B cell (primary cell): ENCODE measurements at regions not wholly inside any gene's neighbourhood (a gene's known extent, or its start where the extent isn't known, plus 50 kb on each side); places are given as distances from the start of the nearest gene placed in this dataset.

Experiments used
- ATAC-seq: fragments of 200-7000 bp; cut with Tn5 transposase; one replicate; pipeline ENCODE4 v1.10.0; 2021; ENCODE audit warnings: low read depth, mild to moderate bottlenecking, moderate number of reproducible peaks, moderate library complexity
- CTCF ChIA-PET: fragments of 350-600 bp; sonication (Branson Sonifier 250); formaldehyde crosslinking; loops from one replicate; lab custom pipeline; 2021; ENCODE audit warnings: antibody characterized with exemption, inconsistent platforms; lab: Charles Lee
- POLR2A ChIA-PET: fragments of 350-600 bp; sonication (Branson Sonifier 250); formaldehyde crosslinking; loops from one replicate; lab custom pipeline; 2021; ENCODE audit warnings: antibody characterized with exemption; lab: Charles Lee
- DNase-seq: peaks from one replicate; pipeline ENCODE4 v3.0.0; 2013
- H2AFZ ChIP-seq: 2 replicates; pipeline ENCODE4 v1.6.1; 2012; ENCODE audit warnings: mild to moderate bottlenecking, low read depth, low read length; ENCODE audit not compliant: insufficient read depth, poor library complexity, severe bottlenecking
- H3K27ac ChIP-seq, 2 donors: 1 replicate in 1 of 2; 2 replicates in 1 of 2; pipeline ENCODE4 v1.5.1; 2012 to 2013; ENCODE audit warnings: low read length in 2 of 2, mild to moderate bottlenecking in 2 of 2, moderate library complexity in 1 of 2
- H3K27me3 ChIP-seq, 4 experiments: fragments of 200-600 bp in 1 of 4; sonication (generic) in 1 of 4; replicated peaks in 1 of 4; 1 replicate in 2 of 4; 2 replicates in 2 of 4; pipeline versions ENCODE4 v1.6.1 to v1.7.0; 2013 to 2016; ENCODE audit warnings: low read length in 3 of 4, mild to moderate bottlenecking in 2 of 4, mixed read lengths in 1 of 4, moderate library complexity in 1 of 4; ENCODE audit not compliant: insufficient read depth in 4 of 4, control insufficient read depth in 3 of 4; ENCODE audit errors: control extremely low read depth in 1 of 4
- H3K36me3 ChIP-seq, 2 experiments: replicated peaks in 1 of 2; 1 replicate in 1 of 2; 2 replicates in 1 of 2; pipeline versions ENCODE4 v1.6.1 to v1.7.1; 2013; ENCODE audit warnings: low read length in 1 of 2; ENCODE audit not compliant: insufficient read depth in 2 of 2, control insufficient read depth in 1 of 2; ENCODE audit errors: control extremely low read depth in 1 of 2, extremely low read depth in 1 of 2
- H3K4me1 ChIP-seq, 2 donors: fragments of 200-600 bp in 1 of 2; sonication (generic) in 1 of 2; 1 replicate in 1 of 2; 2 replicates in 1 of 2; pipeline versions ENCODE4 v1.5.1 to v1.6.1; 2013 to 2017; ENCODE audit warnings: low read length in 2 of 2; ENCODE audit not compliant: control insufficient read depth in 2 of 2, insufficient read depth in 2 of 2
- H3K4me2 ChIP-seq: replicated peaks from 2 replicates; pipeline ENCODE3; 2012; ENCODE audit warnings: mild to moderate bottlenecking, low read depth, low read length; ENCODE audit not compliant: poor library complexity, severe bottlenecking
- H3K4me3 ChIP-seq, 5 experiments: fragments of 200-600 bp in 1 of 5; sonication (generic) in 1 of 5; 1 replicate in 3 of 5; 2 replicates in 2 of 5; pipeline versions ENCODE4 v1.5.1 to v1.7.0; 2011 to 2016; ENCODE audit warnings: low read length in 4 of 5, mild to moderate bottlenecking in 4 of 5, low read depth in 2 of 5, control low read depth in 1 of 5, moderate library complexity in 1 of 5; ENCODE audit not compliant: insufficient read depth in 1 of 5; ENCODE audit errors: control extremely low read depth in 1 of 5, extremely low read depth in 1 of 5
- H3K79me2 ChIP-seq: fragments of 200-600 bp; sonication (generic); one replicate; pipeline ENCODE4 v1.6.0; 2016; ENCODE audit warnings: low read length; ENCODE audit not compliant: control insufficient read depth, insufficient read depth
- H3K9ac ChIP-seq: fragments of 200-600 bp; sonication (generic); 2 replicates; pipeline ENCODE4 v1.6.1; 2017; ENCODE audit warnings: mild to moderate bottlenecking, low read length, moderate library complexity
- H3K9me3 ChIP-seq, 3 donors: one replicate each; pipeline versions ENCODE4 v1.6.1 to v1.7.1; 2013; ENCODE audit warnings: low read length in 2 of 3; ENCODE audit not compliant: control insufficient read depth in 2 of 3, insufficient read depth in 1 of 3; ENCODE audit errors: control extremely low read depth in 1 of 3
- H4K20me1 ChIP-seq: 2 replicates; pipeline ENCODE4 v1.6.0; 2012; ENCODE audit warnings: mild to moderate bottlenecking, low read length; ENCODE audit not compliant: insufficient read depth, control insufficient read depth, poor library complexity, severe bottlenecking
- H3K27ac Mint-ChIP-seq: one replicate; pipeline ENCODE4 v1.8.0; 2021; ENCODE audit warnings: mixed read lengths
- H3K27me3 Mint-ChIP-seq: one replicate; pipeline ENCODE4 v1.8.0; 2021; ENCODE audit warnings: mixed read lengths
- H3K4me1 Mint-ChIP-seq: one replicate; pipeline ENCODE4 v1.8.0; 2021; ENCODE audit warnings: mixed read lengths
- H3K4me3 Mint-ChIP-seq: one replicate; pipeline ENCODE4 v1.8.0; 2021; ENCODE audit warnings: mixed read lengths
- H3K9me3 Mint-ChIP-seq: one replicate; pipeline ENCODE4 v1.8.0; 2022; ENCODE audit warnings: mixed read lengths; ENCODE audit not compliant: insufficient read depth
- EZH2 ChIP-seq: IDR thresholded peaks from 2 replicates; pipeline ENCODE4 v1.6.1; 2012; ENCODE audit warnings: borderline replicate concordance, low read depth, mild to moderate bottlenecking, moderate library complexity, low read length; ENCODE audit not compliant: insufficient read depth, poor library complexity, severe bottlenecking
- WGBS: methylation state at CpG from one replicate; pipeline ENCODE4 v1.1.5; 2013; ENCODE audit warnings: missing lambda C conversion rate; ENCODE audit not compliant: insufficient coverage; 5-methylcytosine and 5-hydroxymethylcytosine counted together
- intact Hi-C: fragments of 100-400 bp; cut with micrococcal nuclease; formaldehyde crosslinking; loops from one replicate; pipeline ENCODE4 v1.10.0; 2022
- TF ChIP-seq, protein P1 (sequence below): fragments of 200-600 bp; IDR thresholded peaks from one replicate; pipeline ENCODE4 v1.8.0; 2022; ENCODE audit warnings: antibody characterized with exemption, mild to moderate bottlenecking

- ATAC-seq (no peak), DNase-seq (no peak)
- H3K27me3 Mint-ChIP-seq = no peaks in the 10 kb centered on the region
- Histone ChIP-seq H3K9me3 (peaks cover 0 to 7% (median 1%) of the 10 kb centered on the region in 3 donors), H3K4me1 (no peaks in the 10 kb centered on the region), H3K27me3 (no peaks in the 10 kb centered on the region), H3K79me2 (no peaks in the 10 kb centered on the region), H3K9ac (no peak overlapping the region), H3K36me3 (no peaks in the 10 kb centered on the region), H4K20me1 (no peaks in the 10 kb centered on the region), H3K4me3 (no peak overlapping the region), H3K4me2 (no peak overlapping the region), H3K27ac (no peak overlapping the region), H2AFZ (no peak overlapping the region)
- WGBS = 89% methylated on average over 5 of the region's 5 CpGs
- TF ChIP-seq, protein P1, sequence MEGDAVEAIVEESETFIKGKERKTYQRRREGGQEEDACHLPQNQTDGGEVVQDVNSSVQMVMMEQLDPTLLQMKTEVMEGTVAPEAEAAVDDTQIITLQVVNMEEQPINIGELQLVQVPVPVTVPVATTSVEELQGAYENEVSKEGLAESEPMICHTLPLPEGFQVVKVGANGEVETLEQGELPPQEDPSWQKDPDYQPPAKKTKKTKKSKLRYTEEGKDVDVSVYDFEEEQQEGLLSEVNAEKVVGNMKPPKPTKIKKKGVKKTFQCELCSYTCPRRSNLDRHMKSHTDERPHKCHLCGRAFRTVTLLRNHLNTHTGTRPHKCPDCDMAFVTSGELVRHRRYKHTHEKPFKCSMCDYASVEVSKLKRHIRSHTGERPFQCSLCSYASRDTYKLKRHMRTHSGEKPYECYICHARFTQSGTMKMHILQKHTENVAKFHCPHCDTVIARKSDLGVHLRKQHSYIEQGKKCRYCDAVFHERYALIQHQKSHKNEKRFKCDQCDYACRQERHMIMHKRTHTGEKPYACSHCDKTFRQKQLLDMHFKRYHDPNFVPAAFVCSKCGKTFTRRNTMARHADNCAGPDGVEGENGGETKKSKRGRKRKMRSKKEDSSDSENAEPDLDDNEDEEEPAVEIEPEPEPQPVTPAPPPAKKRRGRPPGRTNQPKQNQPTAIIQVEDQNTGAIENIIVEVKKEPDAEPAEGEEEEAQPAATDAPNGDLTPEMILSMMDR = no peak
- no peak for TF ChIP-seq EZH2
- H3K4me3 Mint-ChIP-seq = no peak overlapping the region
- no peak overlapping the region for H3K27ac Mint-ChIP-seq
- intact Hi-C loops = no loop called here
- peaks cover 2% of the 10 kb centered on the region for H3K9me3 Mint-ChIP-seq
- H3K4me1 Mint-ChIP-seq = no peaks in the 10 kb centered on the region
- CTCF ChIA-PET = no interaction called here
- POLR2A ChIA-PET = no interaction called here
These were observed 56.8 kb upstream of the ABI3BP start for GRCh38 chr3:101050046-101050445.

GRCh38 chr3:101049532-101049931 is 56.3 kb upstream of the ABI3BP start:
- no peaks in the 10 kb centered on the region for H3K4me1 Mint-ChIP-seq
- ChIA-PET POLR2A (no interaction called here), CTCF (no interaction called here)
- TF ChIP-seq, protein P1 = no peak
- TF ChIP-seq EZH2 = no peak
- H3K27ac Mint-ChIP-seq = no peak overlapping the region
- H2AFZ ChIP-seq = no peak overlapping the region
- no peaks in the 10 kb centered on the region for H4K20me1 ChIP-seq
- peaks cover 2% of the 10 kb centered on the region for H3K9me3 Mint-ChIP-seq
- no peaks in the 10 kb centered on the region for H3K27me3 ChIP-seq
- H3K9me3 ChIP-seq = peaks cover 0 to 7% (median 1%) of the 10 kb centered on the region in 3 donors
- no peak for DNase-seq
- no peak for ATAC-seq
- H3K4me3 ChIP-seq = no peak overlapping the region
- no peaks in the 10 kb centered on the region for H3K79me2 ChIP-seq
- H3K4me1 ChIP-seq = no peaks in the 10 kb centered on the region
- H3K9ac ChIP-seq = no peak overlapping the region
- intact Hi-C loops = no loop called here
- H3K4me3 Mint-ChIP-seq = no peak overlapping the region
- no peak overlapping the region for H3K4me2 ChIP-seq
- no peak overlapping the region for H3K27ac ChIP-seq
- no peaks in the 10 kb centered on the region for H3K27me3 Mint-ChIP-seq
- H3K36me3 ChIP-seq = no peaks in the 10 kb centered on the region
